ENCODE measurements at regions not wholly inside any gene's neighbourhood (a gene's known extent, or its start where the extent isn't known, plus 50 kb on each side); places are given as distances from the start of the nearest gene placed in this dataset.
"Not testable (repeated sequence)": the region's sequence is repeated elsewhere in the genome, so short reads cannot be mapped to it uniquely, and the experiment has no call there.

DNA sequence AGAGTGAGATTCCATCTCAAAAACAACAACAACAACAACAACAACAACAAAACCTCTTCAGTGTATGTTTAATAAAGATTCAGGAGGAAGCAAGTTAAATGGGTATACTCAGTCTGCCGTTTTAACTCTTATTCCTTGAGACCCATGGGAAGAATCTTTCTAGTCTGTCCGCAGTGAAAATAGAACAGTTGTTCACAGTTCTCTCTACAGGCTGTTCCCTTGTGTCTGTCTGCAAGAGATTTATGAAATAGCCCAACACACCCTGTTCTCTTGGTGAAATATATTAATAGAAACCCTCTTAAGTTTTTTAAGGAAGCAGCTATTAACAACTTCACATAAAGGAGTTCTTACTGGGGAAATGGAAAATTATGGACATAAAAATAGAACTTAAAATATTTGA lies 682.2 kb upstream of the RAG2 start:
- DNase-seq (ENCODE audit: insufficient read length) (no peak), FAIRE-seq (no peak)
- no peak for TF ChIP-seq POLR2AphosphoS5 (IDR thresholded peaks at IDR 0.05; ENCODE audit: low read depth, low read length)
- no peak for TF ChIP-seq POLR2A (IDR thresholded peaks at IDR 0.05; ENCODE audit: low read depth, low read length)
- TF ChIP-seq TAF1 (IDR thresholded peaks at IDR 0.05; ENCODE audit: borderline replicate concordance, low read depth, low read length), result no peak

GRCh38 chr11:37277896-37278465 lies 679.9 kb upstream of the RAG2 start:
- FAIRE-seq (no peak), DNase-seq (ENCODE audit: insufficient read length) (no peak)
- TF ChIP-seq POLR2A (IDR thresholded peaks at IDR 0.05; ENCODE audit: low read depth, low read length) (no peak), POLR2AphosphoS5 (IDR thresholded peaks at IDR 0.05; ENCODE audit: low read depth, low read length) (no peak), TAF1 (IDR thresholded peaks at IDR 0.05; ENCODE audit: borderline replicate concordance, low read depth, low read length) (no peak)

DNA sequence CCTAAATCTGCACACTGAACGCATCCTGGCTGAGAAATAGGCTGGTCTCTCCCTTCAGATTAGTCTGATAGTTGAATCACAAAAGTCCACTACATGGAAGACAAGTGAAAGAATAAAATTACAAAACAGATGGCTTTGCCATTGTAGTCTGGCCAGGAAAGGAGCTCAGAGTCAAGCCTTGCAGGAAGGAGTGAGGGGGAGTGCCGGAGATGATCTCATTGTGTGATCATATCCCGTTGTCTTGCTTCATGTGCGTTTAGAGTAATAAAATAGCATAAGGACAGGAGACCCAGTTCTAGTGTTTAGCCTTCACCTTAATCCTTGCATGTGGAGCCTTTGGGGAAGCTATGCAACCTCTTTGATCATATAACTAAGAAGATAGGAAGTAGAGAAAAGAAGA lies 666.7 kb upstream of the RAG2 start:
- no peak for TF ChIP-seq POLR2A (IDR thresholded peaks at IDR 0.05; ENCODE audit: low read depth, low read length)
- TF ChIP-seq TAF1 (IDR thresholded peaks at IDR 0.05; ENCODE audit: borderline replicate concordance, low read depth, low read length), result no peak
- no peak for TF ChIP-seq POLR2AphosphoS5 (IDR thresholded peaks at IDR 0.05; ENCODE audit: low read depth, low read length)
- DNase-seq (ENCODE audit: insufficient read length) (no peak), FAIRE-seq (no peak)

GRCh38 chr11:37264060-37264459 lies 666.0 kb upstream of the RAG2 start:
- no peak for TF ChIP-seq TAF1 (IDR thresholded peaks at IDR 0.05; ENCODE audit: borderline replicate concordance, low read depth, low read length)
- TF ChIP-seq POLR2A (IDR thresholded peaks at IDR 0.05; ENCODE audit: low read depth, low read length), result no peak
- TF ChIP-seq POLR2AphosphoS5 (IDR thresholded peaks at IDR 0.05; ENCODE audit: low read depth, low read length), result no peak
- DNase-seq (ENCODE audit: insufficient read length) (no peak), FAIRE-seq (no peak)

GRCh38 chr11:37263467-37263866 lies 665.4 kb upstream of the RAG2 start:
- FAIRE-seq, result not testable (repeated sequence)

DNA sequence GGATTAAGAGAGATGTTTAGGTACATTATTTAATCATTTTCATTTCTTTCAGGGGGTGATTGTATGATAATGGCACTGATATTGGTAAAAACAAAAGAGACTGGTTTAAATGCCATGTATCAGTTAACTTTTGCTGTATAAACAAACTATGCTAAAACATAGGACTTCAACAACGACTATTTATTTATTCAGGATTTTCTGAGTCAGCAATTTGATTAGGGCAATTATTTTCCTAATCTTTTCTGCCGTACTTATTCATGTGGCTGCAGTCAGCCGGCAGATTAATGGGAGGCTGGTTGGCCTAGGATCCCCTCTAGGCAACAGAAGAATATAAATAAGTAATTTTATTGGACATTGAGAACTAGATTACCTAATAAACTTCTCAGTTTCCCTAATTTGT lies 661.7 kb upstream of the RAG2 start:
- FAIRE-seq (no peak), DNase-seq (ENCODE audit: insufficient read length) (no peak)
- no peak for TF ChIP-seq POLR2AphosphoS5 (IDR thresholded peaks at IDR 0.05; ENCODE audit: low read depth, low read length)
- TF ChIP-seq TAF1 (IDR thresholded peaks at IDR 0.05; ENCODE audit: borderline replicate concordance, low read depth, low read length), result no peak
- TF ChIP-seq POLR2A (IDR thresholded peaks at IDR 0.05; ENCODE audit: low read depth, low read length), result no peak

More at GRCh38 chr11:37263467-37263866, 665.4 kb upstream of the RAG2 start:
- not testable (repeated sequence) for DNase-seq (ENCODE audit: insufficient read length)

DNA sequence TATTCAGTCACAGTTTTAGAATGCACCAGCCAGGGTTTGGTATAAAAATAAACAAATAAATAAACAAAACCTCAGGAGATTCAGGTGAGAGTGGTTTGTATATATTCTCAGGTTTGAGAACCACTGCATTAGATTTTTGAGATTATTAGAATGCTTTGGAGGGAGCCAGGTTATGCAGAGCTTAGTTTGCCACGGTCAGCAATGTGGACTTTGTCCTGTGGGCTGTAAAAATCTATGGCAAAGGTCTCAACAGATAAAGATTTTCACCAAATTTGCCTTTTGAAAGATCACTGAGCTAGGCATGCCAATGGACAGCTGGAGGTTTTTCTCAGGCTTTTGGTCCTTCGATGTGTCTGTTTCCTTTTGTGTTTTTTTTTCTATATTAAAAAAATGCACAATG lies 650.1 kb upstream of the RAG2 start:
- DNase-seq (ENCODE audit: insufficient read length) (no peak), FAIRE-seq (no peak)
- TF ChIP-seq POLR2AphosphoS5 (IDR thresholded peaks at IDR 0.05; ENCODE audit: low read depth, low read length), result no peak
- no peak for TF ChIP-seq TAF1 (IDR thresholded peaks at IDR 0.05; ENCODE audit: borderline replicate concordance, low read depth, low read length)
- no peak for TF ChIP-seq POLR2A (IDR thresholded peaks at IDR 0.05; ENCODE audit: low read depth, low read length)

GRCh38 chr11:37246092-37246491 lies 648.1 kb upstream of the RAG2 start:
- FAIRE-seq; DNase-seq (ENCODE audit: insufficient read length): not testable (repeated sequence)

- FAIRE-seq (no peak), DNase-seq (ENCODE audit: insufficient read length) (no peak)
- TF ChIP-seq TAF1 (IDR thresholded peaks at IDR 0.05; ENCODE audit: borderline replicate concordance, low read depth, low read length) (no peak), POLR2AphosphoS5 (IDR thresholded peaks at IDR 0.05; ENCODE audit: low read depth, low read length) (no peak), POLR2A (IDR thresholded peaks at IDR 0.05; ENCODE audit: low read depth, low read length) (no peak)
Observed at GRCh38 chr11:37230865-37231264, 632.8 kb upstream of the RAG2 start.

DNA sequence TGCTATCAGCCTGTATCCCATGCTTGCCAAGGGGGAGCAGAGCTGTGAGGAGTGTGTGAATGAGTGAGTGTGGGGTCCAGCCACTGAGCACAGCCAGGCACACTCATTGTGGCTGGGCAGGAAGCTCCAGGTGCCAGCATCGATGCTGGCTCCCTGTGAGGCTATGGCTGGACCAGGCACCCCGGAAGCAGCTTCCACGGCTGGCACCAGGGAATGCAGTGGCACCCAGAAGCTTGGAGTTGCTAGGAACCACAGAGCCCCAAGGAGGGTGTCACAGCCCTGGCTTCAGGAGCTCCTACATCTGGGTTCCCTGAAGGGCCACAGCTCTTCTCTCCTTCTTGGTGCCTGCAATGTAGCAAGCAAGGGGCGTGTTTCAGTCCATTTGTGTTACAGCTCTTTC lies 625.9 kb upstream of the RAG2 start:
- no peak for DNase-seq (ENCODE audit: insufficient read length)
- TF ChIP-seq POLR2A (IDR thresholded peaks at IDR 0.05; ENCODE audit: low read depth, low read length), result no peak
- TF ChIP-seq TAF1 (IDR thresholded peaks at IDR 0.05; ENCODE audit: borderline replicate concordance, low read depth, low read length), result no peak
- no peak for TF ChIP-seq POLR2AphosphoS5 (IDR thresholded peaks at IDR 0.05; ENCODE audit: low read depth, low read length)
- no peak for FAIRE-seq

GRCh38 chr11:37203006-37203405 lies 605.0 kb upstream of the RAG2 start:
- FAIRE-seq (no peak), DNase-seq (ENCODE audit: insufficient read length) (no peak)
- no peak for TF ChIP-seq POLR2AphosphoS5 (IDR thresholded peaks at IDR 0.05; ENCODE audit: low read depth, low read length)
- TF ChIP-seq TAF1 (IDR thresholded peaks at IDR 0.05; ENCODE audit: borderline replicate concordance, low read depth, low read length), result no peak
- no peak for TF ChIP-seq POLR2A (IDR thresholded peaks at IDR 0.05; ENCODE audit: low read depth, low read length)

DNA sequence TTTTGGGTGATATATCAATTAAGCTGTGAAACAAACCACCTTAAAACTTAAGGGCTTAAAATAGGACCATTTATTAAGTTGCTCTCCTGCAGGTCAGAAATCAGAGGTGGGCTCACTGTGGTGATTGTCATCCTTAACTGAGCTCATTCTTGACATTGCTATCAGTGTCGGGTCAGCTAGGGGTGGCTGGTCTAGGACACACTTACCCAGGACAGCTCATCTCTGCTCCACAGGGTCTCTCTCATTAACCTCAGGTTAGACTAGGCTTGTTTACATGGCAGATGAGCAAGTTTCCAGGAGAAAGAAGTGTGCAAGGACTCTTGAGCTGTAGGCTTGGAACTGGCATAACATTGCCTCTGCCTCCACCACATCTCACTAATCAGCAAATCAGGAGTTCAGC lies 601.0 kb upstream of the RAG2 start:
- FAIRE-seq, result no peak
- TF ChIP-seq POLR2A (IDR thresholded peaks at IDR 0.05; ENCODE audit: low read depth, low read length), result no peak
- TF ChIP-seq POLR2AphosphoS5 (IDR thresholded peaks at IDR 0.05; ENCODE audit: low read depth, low read length), result no peak
- TF ChIP-seq TAF1 (IDR thresholded peaks at IDR 0.05; ENCODE audit: borderline replicate concordance, low read depth, low read length), result no peak
- DNase-seq (ENCODE audit: insufficient read length), result no peak

GRCh38 chr11:37184326-37184725 lies 586.3 kb upstream of the RAG2 start:
- no peak for FAIRE-seq
- TF ChIP-seq POLR2A (IDR thresholded peaks at IDR 0.05; ENCODE audit: low read depth, low read length), result no peak
- TF ChIP-seq POLR2AphosphoS5 (IDR thresholded peaks at IDR 0.05; ENCODE audit: low read depth, low read length), result no peak
- no peak for TF ChIP-seq TAF1 (IDR thresholded peaks at IDR 0.05; ENCODE audit: borderline replicate concordance, low read depth, low read length)
- DNase-seq (ENCODE audit: insufficient read length), result no peak
